Mesenchymal stem cell (in vitro differentiated cells and primary cell): ENCODE measurements at regions not wholly inside any gene's neighbourhood (a gene's known extent, or its start where the extent isn't known, plus 50 kb on each side); places are given as distances from the start of the nearest gene placed in this dataset.

ENCODE experiments used
- DNase-seq: peaks from one replicate; pipeline ENCODE4 v3.0.0-alpha.2; 2013
- H2AFZ ChIP-seq: one replicate; pipeline ENCODE4 v1.6.1; 2013; ENCODE audit warnings: low read depth, mild to moderate bottlenecking, control low read depth, inconsistent platforms, low read length, moderate library complexity
- H2AK5ac ChIP-seq: 2 replicates; pipeline ENCODE4 v1.6.1; 2013; ENCODE audit warnings: low read length, moderate library complexity, mild to moderate bottlenecking, inconsistent platforms; ENCODE audit not compliant: severe bottlenecking
- H2BK120ac ChIP-seq: one replicate; pipeline ENCODE4 v1.6.1; 2013; ENCODE audit warnings: low read depth, mild to moderate bottlenecking, inconsistent platforms, low read length, moderate library complexity
- H2BK12ac ChIP-seq, 2 experiments: one replicate each; pipeline ENCODE4 v1.6.1; 2013; ENCODE audit warnings: inconsistent platforms in 2 of 2, low read length in 2 of 2, mild to moderate bottlenecking in 2 of 2, moderate library complexity in 2 of 2, control low read depth in 1 of 2
- H2BK15ac ChIP-seq: one replicate; pipeline ENCODE4 v1.6.1; 2013; ENCODE audit warnings: mild to moderate bottlenecking, low read depth, inconsistent platforms; ENCODE audit not compliant: poor library complexity, severe bottlenecking
- H2BK5ac ChIP-seq: 2 replicates; pipeline ENCODE4 v1.6.1; 2013; ENCODE audit warnings: low read depth, mild to moderate bottlenecking, low read length, control low read depth, inconsistent platforms; ENCODE audit not compliant: poor library complexity, severe bottlenecking
- H3K14ac ChIP-seq, 2 experiments: one replicate each; pipeline ENCODE4 v1.6.1; 2013; ENCODE audit warnings: inconsistent platforms in 2 of 2, low read length in 2 of 2, control low read depth in 1 of 2, mild to moderate bottlenecking in 1 of 2, moderate library complexity in 1 of 2
- H3K18ac ChIP-seq, 2 experiments: one replicate each; pipeline ENCODE4 v1.6.1; 2013; ENCODE audit warnings: inconsistent platforms in 2 of 2, low read length in 2 of 2, control low read depth in 1 of 2, low read depth in 1 of 2, mild to moderate bottlenecking in 1 of 2
- H3K23ac ChIP-seq, 2 experiments: one replicate each; pipeline ENCODE4 v1.6.1; 2013; ENCODE audit warnings: inconsistent platforms in 2 of 2, low read length in 2 of 2, mild to moderate bottlenecking in 2 of 2, moderate library complexity in 2 of 2, control low read depth in 1 of 2
- H3K27ac ChIP-seq: 2 replicates; pipeline ENCODE4 v1.5.1; 2013; ENCODE audit warnings: mild to moderate bottlenecking, moderate library complexity, low read length, control low read depth, inconsistent platforms; ENCODE audit not compliant: poor library complexity, severe bottlenecking
- H3K27me3 ChIP-seq, 2 experiments: 2 replicates each; pipeline versions ENCODE4 v1.6.1 to v1.7.0; 2013; ENCODE audit warnings: low read length in 2 of 2, mild to moderate bottlenecking in 2 of 2, moderate library complexity in 2 of 2, control low read depth in 1 of 2, inconsistent platforms in 1 of 2; ENCODE audit not compliant: control insufficient read depth in 1 of 2, insufficient read depth in 1 of 2
- H3K36me3 ChIP-seq, 2 experiments: 2 replicates each; pipeline versions ENCODE4 v1.6.1 to v1.7.0; 2013; ENCODE audit warnings: low read length in 2 of 2, control low read depth in 1 of 2, inconsistent platforms in 1 of 2, low read depth in 1 of 2, mild to moderate bottlenecking in 1 of 2; ENCODE audit not compliant: insufficient read depth in 2 of 2, control insufficient read depth in 1 of 2
- H3K4ac ChIP-seq, 2 experiments: one replicate each; pipeline ENCODE4 v1.6.1; 2013; ENCODE audit warnings: inconsistent platforms in 2 of 2, low read length in 2 of 2, mild to moderate bottlenecking in 2 of 2, moderate library complexity in 2 of 2, control low read depth in 1 of 2, low read depth in 1 of 2
- H3K4me1 ChIP-seq: 2 replicates; pipeline ENCODE4 v1.6.1; 2013; ENCODE audit warnings: low read depth, low read length, control low read depth; ENCODE audit not compliant: control insufficient read depth, insufficient read depth
- H3K4me2 ChIP-seq: 2 replicates; pipeline ENCODE4 v1.6.1; 2013; ENCODE audit warnings: low read length, mild to moderate bottlenecking, inconsistent platforms; ENCODE audit not compliant: poor library complexity, severe bottlenecking
- H3K4me3 ChIP-seq, 2 experiments: 2 replicates each; pipeline versions ENCODE4 v1.5.1 to v1.7.0; 2013; ENCODE audit warnings: low read length in 2 of 2, mild to moderate bottlenecking in 2 of 2, control low read depth in 1 of 2, low read depth in 1 of 2; ENCODE audit not compliant: insufficient read depth in 1 of 2
- H3K79me1 ChIP-seq: replicated peaks from 2 replicates; pipeline ENCODE4 v1.6.1; 2013; ENCODE audit warnings: mild to moderate bottlenecking, control low read depth, low read length, inconsistent platforms; ENCODE audit not compliant: poor library complexity, severe bottlenecking
- H3K9ac ChIP-seq: 2 replicates; pipeline ENCODE4 v1.7.0; 2013; ENCODE audit warnings: mild to moderate bottlenecking, low read length, moderate library complexity
- H3K9me3 ChIP-seq: 2 replicates; pipeline ENCODE4 v1.7.0; 2013; ENCODE audit warnings: mild to moderate bottlenecking, low read length; ENCODE audit not compliant: control insufficient read depth
- H4K8ac ChIP-seq: one replicate; pipeline ENCODE4 v1.6.1; 2013; ENCODE audit warnings: inconsistent platforms, mild to moderate bottlenecking, low read length, moderate library complexity
- H4K91ac ChIP-seq: one replicate; pipeline ENCODE4 v1.6.1; 2013; ENCODE audit warnings: mild to moderate bottlenecking, low read length, inconsistent platforms
- WGBS: methylation state at CpG from one replicate; pipeline ENCODE4 v1.1.7; 2013; ENCODE audit warnings: mixed read lengths; 5-methylcytosine and 5-hydroxymethylcytosine counted together

DNA sequence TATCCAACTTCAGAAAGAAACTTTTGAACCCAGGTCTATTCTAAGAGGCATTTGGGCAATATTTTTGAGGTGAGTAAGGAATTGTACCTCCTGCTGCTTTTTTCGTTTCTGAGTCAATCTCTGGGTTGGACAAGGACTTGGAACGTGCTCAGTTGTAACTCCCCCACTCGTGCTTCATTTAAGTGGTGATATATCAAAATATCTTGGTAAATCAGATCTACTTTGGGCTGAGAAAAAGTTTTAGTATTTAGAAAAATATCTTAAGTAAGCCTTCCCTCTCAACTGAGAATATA is 728.9 kb downstream of the EFNB2 start:
- H3K9ac ChIP-seq: no peak overlapping the region
- H2AK5ac ChIP-seq: no peak overlapping the region
- no peak overlapping the region for H2BK12ac ChIP-seq
- H3K4me3 ChIP-seq: no peak overlapping the region
- no peaks in the 10 kb centered on the region for H3K9me3 ChIP-seq
- no peaks in the 10 kb centered on the region for H3K27me3 ChIP-seq
- no peak overlapping the region for H2BK5ac ChIP-seq
- H4K91ac ChIP-seq: no peak overlapping the region
- H3K4me2 ChIP-seq: no peak overlapping the region
- H2BK15ac ChIP-seq: no peak overlapping the region
- H3K4me1 ChIP-seq: peaks cover 4% of the 10 kb centered on the region
- H3K14ac ChIP-seq: no peak overlapping the region
- H2AFZ ChIP-seq: no peak overlapping the region
- 55% methylated on average over 2 of the region's 3 CpGs for WGBS
- H3K18ac ChIP-seq: no peak overlapping the region
- DNase-seq: no peak
- H3K36me3 ChIP-seq: no peaks in the 10 kb centered on the region
- H4K8ac ChIP-seq: no peak overlapping the region
- no peaks in the 10 kb centered on the region for H3K79me1 ChIP-seq
- no peak overlapping the region for H3K4ac ChIP-seq
- no peak overlapping the region for H3K23ac ChIP-seq
- H2BK120ac ChIP-seq: no peak overlapping the region
- H3K27ac ChIP-seq: no peak overlapping the region

DNA sequence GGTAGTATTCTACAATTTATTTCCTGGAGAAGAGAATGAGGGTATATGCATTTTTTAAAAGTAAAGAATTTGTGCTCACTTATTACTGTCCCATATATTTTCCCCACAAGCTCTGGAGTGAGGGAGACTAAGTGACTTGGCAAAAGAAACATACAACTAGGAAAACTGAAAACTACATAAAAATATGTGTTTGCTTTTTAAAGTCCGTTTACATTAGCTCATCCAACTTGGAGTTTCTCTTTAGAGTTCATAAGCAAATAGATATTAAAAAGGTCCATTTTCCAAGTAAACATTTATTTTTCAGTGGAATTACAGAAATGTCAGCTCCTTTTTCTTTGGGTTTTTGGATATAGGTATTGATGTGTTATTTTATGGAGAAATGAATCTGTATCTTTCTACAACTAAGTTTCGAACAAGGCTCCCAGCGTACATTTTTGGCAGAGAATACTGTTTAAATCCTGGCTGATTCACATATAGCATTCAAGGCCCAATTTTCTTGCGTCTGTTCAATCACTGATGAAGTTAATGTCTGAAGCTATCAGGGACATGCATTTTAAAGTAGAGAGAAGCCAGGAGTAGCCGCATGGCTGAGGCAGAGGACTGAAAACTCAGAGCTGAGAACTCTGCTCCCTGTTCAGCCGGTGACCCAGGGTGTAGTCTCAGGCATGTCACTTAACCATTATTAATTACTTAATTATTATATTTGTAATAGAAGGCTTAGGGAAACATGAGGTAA is 729.4 kb downstream of the EFNB2 start:
- Histone ChIP-seq H2AK5ac (no peak overlapping the region), H2BK5ac (no peak overlapping the region), H3K4me2 (no peak overlapping the region), H2BK15ac (no peak overlapping the region), H3K4me1 (peaks cover 4% of the 10 kb centered on the region), H4K8ac (no peak overlapping the region), H3K27ac (no peak overlapping the region), H3K4ac (no peak overlapping the region), H4K91ac (no peak overlapping the region), H3K9ac (no peak overlapping the region), H2BK12ac (no peak overlapping the region), H2AFZ (no peak overlapping the region), H3K36me3 (no peaks in the 10 kb centered on the region), H3K4me3 (no peak overlapping the region), H3K23ac (no peak overlapping the region), H3K14ac (no peak overlapping the region), H3K27me3 (no peaks in the 10 kb centered on the region), H3K9me3 (no peaks in the 10 kb centered on the region), H2BK120ac (no peak overlapping the region), H3K79me1 (no peaks in the 10 kb centered on the region), H3K18ac (no peak overlapping the region)
- no peak for DNase-seq
- WGBS: 100% methylated on average over 3 of the region's 6 CpGs

GRCh38 chr13:105804561-105805190 is 730.8 kb downstream of the EFNB2 start:
- no peak overlapping the region for H3K14ac ChIP-seq
- peaks cover 4% of the 10 kb centered on the region for H3K4me1 ChIP-seq
- no peak overlapping the region for H4K91ac ChIP-seq
- no peak overlapping the region for H2BK5ac ChIP-seq
- H2AK5ac ChIP-seq: peak overlapping the region; percentile 20
- 71% methylated on average over 3 of the region's 3 CpGs for WGBS
- H3K18ac ChIP-seq: no peak overlapping the region
- H3K4ac ChIP-seq: peak overlapping the region in 1 of 2 experiments; percentile 68
- H2BK15ac ChIP-seq: no peak overlapping the region
- no peak overlapping the region for H3K23ac ChIP-seq
- no peaks in the 10 kb centered on the region for H3K79me1 ChIP-seq
- no peak overlapping the region for H3K4me2 ChIP-seq
- H4K8ac ChIP-seq: no peak overlapping the region
- no peak overlapping the region for H2BK12ac ChIP-seq
- no peak overlapping the region for H3K27ac ChIP-seq
- H3K27me3 ChIP-seq: no peaks in the 10 kb centered on the region
- H3K4me3 ChIP-seq: no peak overlapping the region
- H2AFZ ChIP-seq: peak overlapping the region; percentile 43
- DNase-seq: peak; percentile 62
- H3K36me3 ChIP-seq: no peaks in the 10 kb centered on the region
- H2BK120ac ChIP-seq: no peak overlapping the region
- H3K9ac ChIP-seq: no peak overlapping the region
- H3K9me3 ChIP-seq: no peaks in the 10 kb centered on the region

DNA sequence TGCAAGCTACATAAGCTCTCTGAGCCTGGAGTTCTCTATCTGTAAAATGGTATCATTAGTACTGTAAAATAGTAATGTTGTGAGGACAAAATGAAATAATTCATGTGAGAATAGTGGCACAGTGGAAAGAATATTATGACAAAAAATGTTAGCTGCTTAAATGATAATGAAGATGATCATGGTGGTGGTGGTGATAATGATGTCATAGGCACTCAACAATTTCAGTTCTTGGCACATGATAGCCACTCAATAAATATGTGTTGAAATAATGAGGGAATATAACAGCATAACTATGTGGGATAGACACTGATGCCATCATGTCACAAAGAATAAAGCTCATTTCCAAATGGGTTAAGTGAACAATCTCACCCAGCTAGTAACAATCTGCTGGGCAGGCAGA is 736.3 kb downstream of the EFNB2 start:
- Histone ChIP-seq H4K91ac (no peak overlapping the region), H2BK5ac (no peak overlapping the region), H2BK12ac (no peak overlapping the region), H2BK120ac (no peak overlapping the region), H3K9ac (no peak overlapping the region), H3K9me3 (peaks cover 4% of the 10 kb centered on the region), H3K18ac (no peak overlapping the region), H4K8ac (no peak overlapping the region), H3K36me3 (no peaks in the 10 kb centered on the region), H3K14ac (no peak overlapping the region), H3K4me3 (no peak overlapping the region), H2AFZ (no peak overlapping the region), H2BK15ac (no peak overlapping the region), H3K4me2 (no peak overlapping the region), H3K23ac (no peak overlapping the region), H3K27me3 (no peaks in the 10 kb centered on the region), H3K27ac (no peak overlapping the region), H3K4me1 (no peaks in the 10 kb centered on the region), H3K4ac (no peak overlapping the region), H3K79me1 (no peaks in the 10 kb centered on the region), H2AK5ac (no peak overlapping the region)
- DNase-seq: no peak
